ENCODE measurements at regions not wholly inside any gene's neighbourhood (a gene's known extent, or its start where the extent isn't known, plus 50 kb on each side); places are given as distances from the start of the nearest gene placed in this dataset.

GRCh38 chr1:8115769-8116167 is 89.7 kb upstream of the ERRFI1 start:
- 93% methylated on average over 5 of the region's 9 CpGs for WGBS (ENCODE audit: insufficient coverage, low coverage, low lambda C conversion rate, missing lambda C conversion rate)
- Histone ChIP-seq H3K9me3 (no peaks in the 10 kb centered on the region), H3K27ac (peak overlapping the region; percentile 75 to 92 (median 91)), H3K36me3 (no peaks in the 10 kb centered on the region), H3K4me1 (peaks cover 0 to 27% (median 10%) of the 10 kb centered on the region in 4 donors), H3K27me3 (no peaks in the 10 kb centered on the region), H3K4me3 (no peak overlapping the region)
- TF ChIP-seq, protein P1, sequence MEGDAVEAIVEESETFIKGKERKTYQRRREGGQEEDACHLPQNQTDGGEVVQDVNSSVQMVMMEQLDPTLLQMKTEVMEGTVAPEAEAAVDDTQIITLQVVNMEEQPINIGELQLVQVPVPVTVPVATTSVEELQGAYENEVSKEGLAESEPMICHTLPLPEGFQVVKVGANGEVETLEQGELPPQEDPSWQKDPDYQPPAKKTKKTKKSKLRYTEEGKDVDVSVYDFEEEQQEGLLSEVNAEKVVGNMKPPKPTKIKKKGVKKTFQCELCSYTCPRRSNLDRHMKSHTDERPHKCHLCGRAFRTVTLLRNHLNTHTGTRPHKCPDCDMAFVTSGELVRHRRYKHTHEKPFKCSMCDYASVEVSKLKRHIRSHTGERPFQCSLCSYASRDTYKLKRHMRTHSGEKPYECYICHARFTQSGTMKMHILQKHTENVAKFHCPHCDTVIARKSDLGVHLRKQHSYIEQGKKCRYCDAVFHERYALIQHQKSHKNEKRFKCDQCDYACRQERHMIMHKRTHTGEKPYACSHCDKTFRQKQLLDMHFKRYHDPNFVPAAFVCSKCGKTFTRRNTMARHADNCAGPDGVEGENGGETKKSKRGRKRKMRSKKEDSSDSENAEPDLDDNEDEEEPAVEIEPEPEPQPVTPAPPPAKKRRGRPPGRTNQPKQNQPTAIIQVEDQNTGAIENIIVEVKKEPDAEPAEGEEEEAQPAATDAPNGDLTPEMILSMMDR (IDR thresholded peaks at IDR 0.05), result no peak
- TF ChIP-seq POLR2A (IDR thresholded peaks at IDR 0.05), result no peak
- ATAC-seq, result no peak
- intact Hi-C loops (cut with DNase I), result no loop called here
- DNase-seq, result no peak

GRCh38 chr1:8115031-8115768 is 89.1 kb upstream of the ERRFI1 start:
- intact Hi-C loops (cut with DNase I), result no loop called here

DNA sequence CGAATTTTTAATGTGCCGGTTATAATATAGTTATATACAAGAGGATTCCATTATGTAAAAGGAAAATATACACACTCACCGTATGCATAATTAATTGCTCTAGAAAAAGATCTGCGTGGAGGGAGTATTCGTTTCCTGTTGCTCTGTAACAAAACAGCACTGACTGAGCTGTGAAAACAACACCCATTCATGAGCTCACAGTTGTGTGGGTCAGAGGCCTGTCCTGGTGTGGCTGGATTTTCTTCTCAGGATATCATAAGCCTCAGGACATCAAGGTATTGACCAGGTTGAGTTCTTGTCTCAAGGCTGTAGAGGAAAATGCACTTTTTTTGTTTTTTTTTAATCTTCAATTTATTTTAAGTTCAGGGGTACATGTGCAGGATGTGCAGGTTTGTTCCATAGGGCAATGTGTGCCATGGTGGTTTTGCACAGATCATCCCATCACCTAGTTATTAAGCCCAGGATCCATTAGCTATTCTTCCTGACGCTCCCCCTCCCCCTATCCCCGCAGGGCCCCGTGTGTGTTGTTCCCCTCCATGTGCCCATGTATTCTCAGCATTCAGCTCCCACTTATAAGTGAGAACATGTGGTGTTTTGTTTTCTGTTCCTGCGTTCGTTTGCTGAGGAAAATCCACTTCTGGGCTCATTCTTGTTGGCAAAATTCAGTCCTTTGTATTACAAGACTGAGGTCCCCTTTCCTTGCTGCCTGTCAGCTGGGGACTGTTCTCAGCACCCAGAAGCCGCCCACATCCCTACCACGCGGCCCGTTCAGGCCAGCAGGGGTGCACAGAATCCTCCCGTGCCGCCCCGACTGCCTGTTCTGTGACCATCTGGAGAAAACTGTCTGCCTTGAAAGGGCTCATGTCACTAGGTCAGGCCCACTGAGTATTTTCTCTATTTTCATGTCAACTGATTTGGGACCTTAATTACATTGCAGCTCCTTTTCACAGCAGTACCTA is 87.4 kb upstream of the ERRFI1 start:
- ATAC-seq (no peak), DNase-seq (no peak)
- H3K4me1 ChIP-seq, result peaks cover 0 to 22% (median 8%) of the 10 kb centered on the region in 4 donors
- TF ChIP-seq, protein P1 (IDR thresholded peaks at IDR 0.05), result no peak
- TF ChIP-seq POLR2A (IDR thresholded peaks at IDR 0.05), result no peak
- no peak overlapping the region for H3K4me3 ChIP-seq
- intact Hi-C loops (cut with DNase I), result no loop called here
- WGBS (ENCODE audit: insufficient coverage, low coverage, low lambda C conversion rate, missing lambda C conversion rate), result 78% methylated on average over 9 of the region's 17 CpGs
- H3K36me3 ChIP-seq, result no peaks in the 10 kb centered on the region
- no peaks in the 10 kb centered on the region for H3K27me3 ChIP-seq
- H3K9me3 ChIP-seq, result no peaks in the 10 kb centered on the region
- H3K27ac ChIP-seq, result no peak overlapping the region

More at GRCh38 chr1:8115031-8115768, 89.1 kb upstream of the ERRFI1 start:
- Histone ChIP-seq H3K4me1 (peaks cover 0 to 22% (median 8%) of the 10 kb centered on the region in 4 donors), H3K4me3 (no peak overlapping the region), H3K27ac (peak overlapping the region in 1 of 3 donors; percentile 92), H3K36me3 (no peaks in the 10 kb centered on the region), H3K27me3 (no peaks in the 10 kb centered on the region), H3K9me3 (no peaks in the 10 kb centered on the region)
- WGBS (ENCODE audit: insufficient coverage, low coverage, low lambda C conversion rate, missing lambda C conversion rate), result 95% methylated on average over 6 of the region's 10 CpGs
- no peak for DNase-seq
- TF ChIP-seq, protein P1 (IDR thresholded peaks at IDR 0.05), result no peak
- no peak for TF ChIP-seq POLR2A (IDR thresholded peaks at IDR 0.05)
- no peak for ATAC-seq

GRCh38 chr1:8112611-8113261 is 86.6 kb upstream of the ERRFI1 start:
- TF ChIP-seq, protein P1 (IDR thresholded peaks at IDR 0.05), result no peak
- no peak for TF ChIP-seq POLR2A (IDR thresholded peaks at IDR 0.05)
- intact Hi-C loops (cut with DNase I), result no loop called here
- H3K27me3 ChIP-seq, result no peaks in the 10 kb centered on the region

More at GRCh38 chr1:8112611-8113261, 86.6 kb upstream of the ERRFI1 start:
- no peaks in the 10 kb centered on the region for H3K36me3 ChIP-seq
- H3K27ac ChIP-seq, result no peak overlapping the region
- H3K9me3 ChIP-seq, result no peaks in the 10 kb centered on the region
- 82% methylated on average over 9 of the region's 11 CpGs for WGBS (ENCODE audit: insufficient coverage, low coverage, low lambda C conversion rate, missing lambda C conversion rate)
- DNase-seq (no peak), ATAC-seq (no peak)
- H3K4me1 ChIP-seq, result peaks cover 0 to 22% (median 7%) of the 10 kb centered on the region in 4 donors
- no peak overlapping the region for H3K4me3 ChIP-seq
